GM21619 (cell line): ENCODE measurements at regions not wholly inside any gene's neighbourhood (a gene's known extent, or its start where the extent isn't known, plus 50 kb on each side); places are given as distances from the start of the nearest gene placed in this dataset.
"Not testable (repeated sequence)": the region's sequence is repeated elsewhere in the genome, so short reads cannot be mapped to it uniquely, and the experiment has no call there.

ENCODE experiments used
- ATAC-seq: cut with Tn5 transposase; IDR thresholded peaks from one replicate; pipeline ENCODE4 v1.9.1; 2021; ENCODE audit not compliant: unreplicated experiment

GRCh38 chr4:53720776-53721175 is 129.5 kb upstream of the LNX1 start:
- ATAC-seq, result no peak

GRCh38 chr4:53717064-53717549 is 125.8 kb upstream of the LNX1 start:
- ATAC-seq, result no peak

GRCh38 chr4:53716471-53717063 is 125.3 kb upstream of the LNX1 start:
- no peak for ATAC-seq

- ATAC-seq, result no peak
Observed at GRCh38 chr4:53716011-53716410, 124.7 kb upstream of the LNX1 start.

- no peak for ATAC-seq
Observed at GRCh38 chr4:53714236-53715140, 123.2 kb upstream of the LNX1 start.

- ATAC-seq, result no peak
Observed at GRCh38 chr4:53713767-53714166, 122.5 kb upstream of the LNX1 start.

- ATAC-seq, result no peak
Observed at GRCh38 chr4:53713296-53713695, 122.0 kb upstream of the LNX1 start.

- no peak for ATAC-seq
Observed at GRCh38 chr4:53712408-53713020, 121.2 kb upstream of the LNX1 start.

- ATAC-seq, result no peak
Observed at GRCh38 chr4:53711926-53712325, 120.6 kb upstream of the LNX1 start.

- ATAC-seq, result no peak
Observed at GRCh38 chr4:53709693-53710092, 118.4 kb upstream of the LNX1 start.

GRCh38 chr4:53707491-53707890 is 116.2 kb upstream of the LNX1 start:
- no peak for ATAC-seq

- ATAC-seq, result peak; percentile 26
Observed at GRCh38 chr4:53706422-53707032, 115.2 kb upstream of the LNX1 start.

GRCh38 chr4:53705972-53706371 is 114.7 kb upstream of the LNX1 start:
- ATAC-seq, result no peak

GRCh38 chr4:53705151-53705764 is 114.0 kb upstream of the LNX1 start:
- no peak for ATAC-seq

GRCh38 chr4:53704329-53704728 is 113.0 kb upstream of the LNX1 start:
- ATAC-seq, result no peak

- no peak for ATAC-seq
Observed at GRCh38 chr4:53703267-53703655, 112.0 kb upstream of the LNX1 start.

GRCh38 chr4:53702334-53703266 is 111.3 kb upstream of the LNX1 start:
- ATAC-seq, result peak; percentile 73

- ATAC-seq, result not testable (repeated sequence)
Observed at GRCh38 chr4:53701260-53701659, 110.0 kb upstream of the LNX1 start.

- ATAC-seq, result not testable (repeated sequence)
Observed at GRCh38 chr4:53699310-53699709, 108.0 kb upstream of the LNX1 start.
